ENCODE measurements at regions not wholly inside any gene's neighbourhood (a gene's known extent, or its start where the extent isn't known, plus 50 kb on each side); places are given as distances from the start of the nearest gene placed in this dataset.

DNA sequence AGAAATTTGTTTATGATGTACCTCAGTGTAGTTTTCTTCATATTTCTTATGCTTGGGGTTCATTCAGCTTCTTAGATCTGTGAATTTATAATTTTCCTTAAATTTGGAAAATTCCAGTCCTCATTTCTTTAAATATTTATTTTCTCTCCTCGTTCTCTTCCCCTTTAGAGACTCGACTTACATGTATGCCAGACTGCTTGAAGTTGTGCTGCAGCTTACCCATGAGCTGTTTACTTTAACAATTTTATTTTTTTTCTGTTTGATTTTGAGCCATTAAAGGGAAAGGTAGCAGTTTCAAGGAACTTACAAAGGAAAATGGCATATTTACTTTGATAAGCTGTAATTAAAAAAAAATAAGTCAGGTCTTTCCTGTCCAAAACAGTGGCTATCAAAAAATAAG lies 123.0 kb upstream of the ZNF32 start:
- FAIRE-seq (no peak), DNase-seq (ENCODE audit: low spot score) (no peak)

DNA sequence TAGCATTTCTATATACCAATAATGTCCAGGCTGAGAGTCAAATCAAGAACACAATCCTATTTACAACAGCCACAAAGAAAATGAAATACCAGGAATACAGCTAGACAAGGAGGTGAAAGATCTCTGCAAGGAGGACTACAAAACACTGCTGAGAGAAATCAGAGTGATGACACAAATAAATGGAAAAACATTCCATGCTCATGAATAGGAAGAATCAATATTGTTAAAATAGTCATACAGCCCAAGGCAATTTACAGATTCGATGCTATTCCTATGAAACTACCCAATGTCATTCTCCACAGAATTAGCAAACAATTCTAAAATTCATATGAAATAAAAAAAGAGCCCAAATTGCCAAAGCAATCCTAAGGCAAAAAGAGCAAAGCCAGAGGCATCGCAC lies 116.8 kb upstream of the ZNF32 start:
- DNase-seq (ENCODE audit: low spot score), result no peak
- no peak for FAIRE-seq

DNA sequence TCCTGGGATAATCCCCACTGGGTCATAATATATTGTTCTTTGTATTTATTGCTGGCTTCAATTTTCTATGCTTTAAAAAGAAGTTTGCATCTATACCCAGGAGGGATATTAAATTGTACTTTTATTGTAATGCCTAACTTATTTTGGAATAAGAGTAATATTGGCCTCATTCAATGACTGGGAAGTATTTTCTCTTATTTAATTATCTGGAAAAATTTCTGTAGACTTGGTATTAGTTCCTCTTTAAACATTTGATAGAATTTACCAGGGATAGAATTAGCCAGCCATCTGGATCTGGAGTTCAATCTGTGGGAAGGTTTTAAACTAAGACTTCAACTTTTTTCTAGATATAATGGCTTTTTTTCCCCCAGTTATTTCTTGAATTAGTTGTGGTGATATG lies 115.2 kb upstream of the ZNF32 start:
- no peak for DNase-seq (ENCODE audit: low spot score)
- no peak for FAIRE-seq

DNA sequence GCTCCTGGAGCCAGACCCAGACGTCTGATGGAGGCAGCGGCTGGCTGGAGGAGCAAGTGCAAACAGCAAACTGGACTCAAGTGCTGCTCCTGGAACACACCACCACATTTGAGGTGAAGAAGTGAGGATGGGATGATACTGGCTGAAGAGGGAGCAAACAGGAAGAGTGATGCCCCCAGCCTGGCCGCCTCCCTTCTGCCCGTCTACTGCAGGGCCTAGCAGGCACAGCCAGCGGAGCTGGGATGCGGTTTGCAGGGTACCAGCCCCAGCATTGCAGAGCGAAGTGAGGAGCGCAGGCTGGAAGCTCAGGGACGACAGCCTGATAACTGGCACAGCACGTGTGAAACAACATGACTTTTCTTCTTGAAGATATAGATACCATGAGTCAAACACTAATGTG lies 111.8 kb upstream of the ZNF32 start:
- no peak for DNase-seq (ENCODE audit: low spot score)
- FAIRE-seq, result no peak

DNA sequence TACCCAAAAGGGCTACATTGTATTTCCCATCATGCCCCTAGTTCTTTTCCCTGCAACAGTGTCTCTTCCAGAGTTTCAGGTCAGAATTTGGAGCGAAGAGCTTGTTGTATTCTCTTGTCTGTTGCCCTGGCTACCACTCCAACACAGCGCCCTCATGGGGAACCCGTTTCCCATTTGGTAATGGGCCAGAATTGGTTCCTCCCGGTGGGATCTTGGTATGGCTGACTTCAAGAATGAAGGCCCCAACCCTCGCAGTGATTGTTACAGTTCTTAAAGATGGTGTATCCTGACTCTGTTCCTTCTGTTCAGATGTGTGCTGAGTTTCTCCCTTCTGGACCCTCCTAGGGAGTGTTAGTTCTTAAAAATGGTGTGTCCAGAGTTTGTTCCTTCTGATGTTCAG lies 110.5 kb upstream of the ZNF32 start:
- FAIRE-seq, result no peak

DNA sequence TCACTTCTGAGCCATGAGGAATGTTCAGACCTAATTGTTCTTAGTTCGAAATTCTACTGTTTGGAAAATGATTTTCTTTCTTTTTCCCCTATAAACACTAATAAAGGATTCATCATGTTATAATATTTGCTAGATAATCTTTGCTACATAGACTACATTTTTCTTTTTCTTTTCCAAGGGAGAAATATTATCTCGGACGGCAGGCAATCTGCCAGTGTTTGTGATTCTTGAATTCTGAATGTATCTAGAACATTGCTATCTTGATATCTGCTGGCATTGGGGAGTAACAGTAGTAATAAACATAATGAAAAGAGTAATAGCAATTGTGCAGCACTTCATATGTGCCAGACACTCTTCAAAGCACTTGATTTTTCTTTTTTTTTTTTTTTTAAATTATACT lies 107.7 kb upstream of the ZNF32 start:
- FAIRE-seq (no peak), DNase-seq (ENCODE audit: low spot score) (no peak)

More for the DNA sequence above, 110.5 kb upstream of the ZNF32 start:
- DNase-seq (ENCODE audit: low spot score), result no peak

DNA sequence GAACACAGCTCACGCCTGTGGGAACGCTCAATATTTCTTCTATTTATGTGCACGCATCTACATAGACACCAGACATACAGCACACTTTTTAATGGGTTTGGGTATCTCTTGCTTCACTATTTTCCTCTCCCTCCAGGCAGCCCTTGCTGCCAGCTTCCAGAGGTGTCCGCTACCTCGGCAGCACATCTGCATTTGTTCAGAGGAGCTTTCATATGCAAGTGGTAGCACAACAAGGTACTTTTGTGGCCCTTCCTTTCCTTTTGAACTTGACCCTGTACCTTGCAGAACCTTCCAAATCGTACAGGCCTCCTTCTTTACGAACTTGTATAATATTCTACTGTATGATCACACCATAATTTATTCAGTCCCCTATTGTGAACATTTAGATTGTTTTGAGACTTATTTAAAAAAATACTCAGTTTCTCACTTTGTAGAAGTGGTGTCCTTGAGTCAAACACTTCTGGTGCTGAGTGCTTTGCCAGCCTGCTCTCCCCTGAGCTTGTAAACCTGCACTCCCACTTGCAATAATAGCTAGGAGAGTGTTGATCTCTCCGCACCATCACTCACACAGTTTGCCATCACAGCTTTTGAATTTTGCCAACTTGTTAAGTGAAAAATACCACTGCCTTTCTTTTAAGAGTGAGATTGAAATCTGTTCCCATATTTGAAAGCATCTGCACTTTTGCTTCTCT lies 106.0 kb upstream of the ZNF32 start:
- FAIRE-seq (peak; percentile 58), DNase-seq (ENCODE audit: low spot score) (no peak)

DNA sequence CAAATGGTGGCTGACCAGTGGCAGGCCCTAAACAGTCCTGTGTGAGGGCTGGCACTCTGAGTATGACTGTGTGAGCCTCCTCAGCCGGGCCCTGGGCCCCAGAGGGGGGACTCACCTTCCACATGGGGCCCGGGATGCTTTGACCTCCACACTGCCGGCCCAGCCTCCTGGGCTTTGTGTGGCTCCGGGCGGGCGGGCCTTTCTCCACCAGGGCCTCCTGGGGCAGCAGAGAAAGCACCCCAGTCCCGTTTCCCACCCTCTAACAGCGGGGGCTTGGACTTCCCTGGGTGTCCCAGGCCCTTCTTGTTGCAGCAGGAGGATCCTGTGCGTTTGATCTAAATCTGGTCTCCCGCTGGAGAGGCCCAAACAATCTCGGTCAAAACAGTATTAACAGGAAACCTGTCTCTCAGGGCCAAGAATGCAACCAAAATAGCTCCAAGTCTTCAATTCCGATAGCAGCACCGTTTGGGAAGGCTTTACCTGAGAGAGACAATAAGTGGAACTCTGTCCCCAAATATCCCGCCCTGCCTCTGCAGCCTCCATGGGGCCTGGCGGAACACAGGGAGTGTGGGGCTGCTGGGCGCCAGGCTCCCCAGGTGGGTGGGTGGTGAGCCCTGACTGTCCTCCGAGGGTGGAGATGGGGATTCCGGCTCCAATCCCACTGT lies 104.8 kb upstream of the ZNF32 start:
- DNase-seq (ENCODE audit: low spot score), result no peak

DNA sequence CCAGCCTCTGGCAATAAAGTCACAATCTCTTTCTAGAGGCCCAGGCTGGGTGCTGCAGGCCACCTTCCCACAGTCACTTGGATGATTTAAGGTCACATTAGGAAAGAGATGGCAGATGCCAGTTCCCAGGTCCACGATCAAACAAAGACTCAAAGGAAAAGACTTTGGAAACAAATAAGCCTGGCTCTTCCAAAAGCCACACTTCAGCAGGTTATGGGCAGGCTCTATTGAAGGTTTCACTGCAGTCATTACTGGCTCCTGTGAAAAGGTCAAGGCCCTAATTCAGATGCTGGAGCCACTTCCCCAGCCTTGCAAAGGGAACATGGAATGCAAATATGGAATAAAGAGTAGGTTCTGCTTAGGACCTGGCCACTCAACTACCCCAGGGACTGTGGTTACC lies 104.0 kb upstream of the ZNF32 start:
- FAIRE-seq (no peak), DNase-seq (ENCODE audit: low spot score) (no peak)

More for the DNA sequence above, 104.8 kb upstream of the ZNF32 start:
- no peak for FAIRE-seq

DNA sequence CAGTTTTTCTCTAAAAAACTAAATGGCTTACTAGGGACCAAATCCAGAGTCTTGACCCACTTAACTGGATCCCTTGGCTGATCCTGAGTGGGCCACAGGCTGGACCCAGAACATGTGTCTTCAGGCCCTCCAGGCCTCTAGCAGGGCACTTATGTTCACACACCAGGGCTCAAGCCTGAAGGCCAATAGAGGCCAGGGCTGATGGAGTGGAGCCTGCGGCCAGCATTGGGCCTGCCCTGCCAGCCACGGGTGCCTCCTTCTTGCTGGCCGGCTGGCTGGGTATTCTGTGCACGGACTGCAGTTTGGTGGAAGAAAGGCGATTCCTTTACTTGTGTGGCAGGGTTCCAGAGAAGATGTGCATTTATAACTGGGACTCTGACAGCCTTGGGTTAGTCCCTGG lies 103.0 kb upstream of the ZNF32 start:
- FAIRE-seq (no peak), DNase-seq (ENCODE audit: low spot score) (no peak)

DNA sequence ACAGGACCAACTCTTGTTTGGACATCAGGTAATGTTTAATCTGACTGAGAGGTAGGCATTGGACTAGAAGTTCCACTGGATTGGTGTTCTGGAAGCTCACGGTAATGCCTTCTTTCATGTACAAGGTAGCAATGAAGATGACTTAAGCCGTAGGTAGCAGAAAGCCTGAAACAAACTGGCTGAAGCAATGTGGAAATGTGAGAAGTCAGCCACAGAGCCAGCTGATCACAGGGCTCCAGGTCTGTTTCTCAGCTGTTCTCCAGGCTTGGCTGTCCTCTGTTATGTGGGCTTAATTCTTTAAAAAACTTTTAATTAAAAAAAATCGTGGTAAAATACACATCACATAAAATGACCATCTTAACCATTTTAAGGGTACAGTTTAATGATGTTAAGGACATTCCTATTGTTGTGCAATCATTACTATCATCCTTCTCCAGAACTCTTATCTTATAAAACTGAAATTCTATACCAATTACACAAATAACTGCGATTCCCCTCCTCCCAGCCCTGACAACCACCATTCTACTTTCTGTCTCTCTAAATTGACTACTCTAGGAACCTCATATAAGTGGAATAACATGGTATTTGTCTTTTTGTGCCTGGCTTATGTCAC lies 101.4 kb upstream of the ZNF32 start:
- DNase-seq (ENCODE audit: low spot score) (no peak), FAIRE-seq (no peak)

DNA sequence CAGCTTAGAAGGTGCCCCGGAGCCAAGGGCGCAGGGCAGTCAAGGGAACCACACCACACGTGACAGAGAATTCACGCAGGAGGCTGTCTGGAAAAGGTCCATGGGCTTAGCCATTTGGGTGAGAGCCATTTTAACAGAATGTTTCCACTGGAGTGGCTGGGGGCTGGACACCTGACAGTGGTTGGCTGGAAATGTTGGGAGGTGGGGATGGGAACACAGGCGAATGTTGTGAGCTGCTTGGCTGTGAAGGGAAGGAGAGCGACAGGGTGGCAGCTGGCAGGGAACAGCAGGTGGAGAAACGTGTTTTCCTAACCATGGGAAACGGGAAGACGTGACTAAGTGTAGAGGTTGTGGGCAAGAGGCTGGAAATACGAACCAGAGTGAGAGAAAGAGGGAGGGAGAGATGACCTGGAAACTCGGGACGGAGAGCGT lies 100.5 kb upstream of the ZNF32 start:
- DNase-seq (ENCODE audit: low spot score), result no peak
- FAIRE-seq, result peak; percentile 89

DNA sequence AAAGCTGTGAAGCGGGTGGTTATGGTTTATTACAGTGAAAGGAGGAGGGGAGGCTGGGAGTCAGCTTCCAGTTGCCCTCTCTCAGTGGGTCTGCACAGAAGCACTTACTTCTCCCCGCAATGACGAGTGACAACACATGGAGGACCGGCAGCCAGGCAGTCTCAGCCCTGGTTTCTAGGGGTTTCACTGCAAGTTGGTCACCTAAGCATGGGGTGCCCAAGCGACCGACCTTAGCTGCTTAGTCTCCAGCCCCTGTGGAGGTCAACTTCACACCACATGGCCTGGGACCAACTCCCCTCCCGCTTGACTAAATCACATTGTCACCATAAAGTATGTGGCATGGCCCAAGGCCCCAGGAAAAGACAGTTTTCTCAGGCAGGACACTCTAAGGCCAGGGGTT lies 99.9 kb upstream of the ZNF32 start:
- peak; percentile 65 for FAIRE-seq
- no peak for DNase-seq (ENCODE audit: low spot score)

DNA sequence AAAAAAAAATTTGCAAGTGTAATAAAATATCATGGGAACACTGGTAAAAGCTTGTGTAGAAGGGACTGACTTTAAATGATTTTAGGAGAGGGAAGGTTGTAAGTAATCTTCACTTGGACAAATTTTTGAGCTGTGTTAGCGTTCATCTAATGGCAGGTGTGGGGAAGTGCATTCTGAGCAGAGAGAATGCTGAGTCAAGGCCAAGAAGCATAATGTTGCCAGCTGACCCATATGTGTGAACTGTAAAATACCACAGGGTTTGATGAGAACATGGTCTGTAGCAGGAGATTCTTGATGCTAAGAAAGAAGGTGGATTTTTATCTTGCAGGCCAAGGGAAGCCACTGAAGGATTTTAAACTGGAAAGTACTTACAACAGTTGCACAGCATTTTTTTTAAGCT lies 98.2 kb upstream of the ZNF32 start:
- FAIRE-seq (no peak), DNase-seq (ENCODE audit: low spot score) (no peak)

DNA sequence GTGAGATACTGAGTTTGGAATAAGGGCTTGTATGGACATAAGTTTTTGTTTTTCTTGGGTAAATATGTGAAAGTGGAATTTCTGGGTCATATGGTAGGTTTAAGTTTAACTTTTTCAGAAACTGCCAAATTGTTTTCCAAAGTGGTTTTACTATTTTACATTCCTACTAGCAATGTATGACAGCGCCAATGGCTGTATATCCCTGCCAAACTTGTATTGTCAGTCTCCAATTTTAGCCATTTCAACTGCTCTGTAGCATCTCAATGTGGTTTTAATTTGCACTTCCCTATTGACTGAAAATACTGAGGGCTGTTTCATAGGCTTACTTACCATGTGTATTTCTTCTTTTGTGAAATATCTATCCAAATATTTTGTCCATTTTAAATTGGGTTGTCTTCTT lies 90.5 kb upstream of the ZNF32 start:
- DNase-seq (ENCODE audit: low spot score), result no peak
- FAIRE-seq, result no peak

DNA sequence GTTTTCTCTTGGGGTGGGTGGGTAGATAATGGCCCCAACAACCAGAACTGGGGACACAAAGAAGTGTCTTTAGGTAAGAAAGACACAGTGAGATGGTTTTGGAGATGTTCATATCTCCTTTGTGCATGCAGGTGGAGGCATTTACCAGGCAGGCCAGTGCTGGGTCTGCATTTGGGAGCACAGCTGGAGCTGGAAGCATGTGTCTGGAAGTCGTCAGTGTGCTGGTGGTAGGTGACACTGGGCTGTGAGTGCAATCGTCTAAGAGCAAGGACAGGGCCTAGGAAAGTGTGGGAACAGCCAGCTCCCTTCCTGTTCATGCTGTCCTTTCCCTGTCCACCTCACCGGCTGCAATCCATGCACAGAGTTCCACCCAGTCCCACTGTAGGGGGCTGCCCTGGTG lies 88.3 kb upstream of the ZNF32 start:
- DNase-seq (ENCODE audit: low spot score) (no peak), FAIRE-seq (no peak)

DNA sequence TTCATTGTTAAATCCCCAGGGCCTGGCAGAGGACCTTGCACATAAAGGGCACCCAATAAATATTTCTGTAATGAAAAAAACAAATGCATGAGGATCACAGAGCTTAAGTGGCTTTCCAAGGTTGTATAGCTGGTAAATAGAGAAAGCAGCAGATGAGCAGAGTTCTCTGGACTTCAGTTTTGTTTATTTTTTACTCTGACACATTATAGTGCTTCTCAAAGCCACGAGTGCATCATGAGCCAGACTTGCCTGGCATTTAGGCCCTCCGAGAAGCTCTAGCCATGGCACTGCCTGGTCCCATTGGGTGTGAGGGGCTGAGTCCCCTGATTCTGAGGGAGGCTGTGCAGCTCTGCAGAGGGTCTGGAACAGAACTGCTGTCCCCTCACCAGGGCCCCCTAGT lies 87.2 kb upstream of the ZNF32 start:
- no peak for DNase-seq (ENCODE audit: low spot score)
- FAIRE-seq, result no peak

DNA sequence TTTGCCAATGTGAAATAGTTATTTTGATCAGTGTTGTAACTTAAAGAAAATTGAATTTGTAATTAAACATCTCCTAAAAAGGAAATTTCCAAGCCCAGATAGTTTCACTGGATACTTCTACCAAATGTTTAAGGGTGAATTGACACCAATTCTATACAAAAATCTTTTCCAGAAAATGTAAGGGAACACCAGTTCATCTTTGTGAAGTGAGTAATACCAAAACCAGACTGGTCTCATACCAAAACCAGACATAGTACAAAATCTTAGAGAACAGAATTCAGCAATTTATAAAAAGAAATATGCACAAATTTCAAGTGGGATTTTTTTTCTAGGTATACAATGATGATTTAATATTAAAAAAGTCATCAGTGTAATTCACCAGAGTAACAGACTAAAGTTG lies 86.0 kb upstream of the ZNF32 start:
- DNase-seq (ENCODE audit: low spot score) (no peak), FAIRE-seq (no peak)

DNA sequence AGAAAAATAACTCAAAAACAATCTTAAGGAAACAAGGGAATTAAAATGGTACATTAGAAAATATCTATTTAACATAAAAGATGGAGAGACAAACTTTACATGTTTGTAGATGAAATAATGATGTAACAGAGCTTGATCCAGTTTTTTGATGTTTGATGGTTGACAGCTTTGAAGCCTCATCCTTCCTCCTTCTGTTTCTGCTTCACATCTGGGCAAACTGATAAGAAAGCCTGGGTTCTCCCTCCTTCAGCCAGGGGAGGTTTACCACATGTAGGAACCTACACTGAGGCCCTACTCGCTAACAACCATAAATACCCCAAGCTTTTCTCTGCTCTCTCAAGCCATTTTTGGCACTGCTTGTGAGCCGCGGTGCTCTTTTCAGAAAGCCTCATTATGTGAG lies 82.8 kb upstream of the ZNF32 start:
- no peak for FAIRE-seq

DNA sequence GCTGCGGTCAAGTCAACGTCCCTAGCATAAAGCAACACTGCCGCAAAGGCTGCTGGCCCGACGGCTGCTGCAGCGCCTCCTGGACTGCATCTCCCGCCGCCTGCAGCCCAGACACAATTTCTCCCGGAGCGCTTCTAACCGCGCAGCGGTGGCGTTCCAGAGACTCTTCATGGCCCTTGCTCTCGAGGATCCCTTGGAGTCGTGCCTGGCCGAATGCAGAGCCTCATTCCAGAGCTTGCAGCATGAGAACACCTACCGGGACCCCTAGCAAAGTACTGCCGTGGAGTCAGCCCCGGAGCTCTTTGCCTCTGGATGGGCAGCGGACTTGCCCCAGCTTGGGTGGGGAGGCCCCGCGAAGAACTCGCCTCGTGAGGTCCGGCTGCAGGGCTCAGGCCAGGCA lies 79.7 kb upstream of the ZNF32 start:
- FAIRE-seq, result no peak
- peak; percentile 45 for DNase-seq (ENCODE audit: low spot score)

More for the DNA sequence above, 82.8 kb upstream of the ZNF32 start:
- no peak for DNase-seq (ENCODE audit: low spot score)

DNA sequence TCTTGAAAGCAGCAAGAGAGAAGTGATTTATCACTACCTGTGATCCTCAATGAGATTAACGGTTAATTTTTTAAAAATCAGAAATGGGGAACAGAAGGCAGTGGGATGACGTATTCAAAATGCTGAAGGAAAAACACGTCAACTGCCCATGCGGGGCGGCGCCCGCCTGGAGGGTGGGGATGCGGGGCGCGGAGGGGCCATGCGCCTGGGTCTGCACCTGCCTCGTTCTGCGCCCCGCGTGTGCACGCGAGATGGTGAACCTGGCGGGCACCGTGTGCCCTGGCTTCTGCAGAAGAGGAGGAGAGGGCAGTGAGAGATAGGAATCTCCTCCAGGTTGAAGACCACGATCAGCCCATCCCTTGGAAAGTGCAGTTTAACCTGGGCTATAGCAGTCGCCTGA lies 79.3 kb upstream of the ZNF32 start:
- peak; percentile 56 for FAIRE-seq

DNA sequence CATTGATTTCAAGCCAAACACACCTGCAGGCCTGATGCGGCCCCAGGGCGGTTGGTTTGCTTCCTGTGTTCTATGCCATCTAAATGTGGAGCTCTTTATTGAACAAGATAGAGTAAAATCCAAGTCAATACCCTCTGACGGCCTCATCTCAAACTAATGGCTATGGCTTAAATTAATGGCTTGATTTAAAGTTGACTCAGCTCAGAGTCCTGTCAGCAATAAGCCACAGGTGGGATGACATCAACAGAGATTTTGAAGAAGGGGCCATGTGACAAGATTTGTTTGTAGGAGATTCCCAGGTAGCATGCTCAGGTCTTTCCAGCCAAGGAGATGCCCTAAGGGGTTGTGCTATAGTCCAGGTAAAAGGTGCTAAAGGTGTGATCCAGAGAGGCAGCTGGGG lies 66.7 kb upstream of the ZNF32 start:
- FAIRE-seq, result no peak
- DNase-seq (ENCODE audit: low spot score), result no peak

More for the DNA sequence above, 79.3 kb upstream of the ZNF32 start:
- DNase-seq (ENCODE audit: low spot score), result no peak

All from urothelium cell line (cell line).